GM19438 (cell line): ENCODE measurements at regions not wholly inside any gene's neighbourhood (a gene's known extent, or its start where the extent isn't known, plus 50 kb on each side); places are given as distances from the start of the nearest gene placed in this dataset.

Experiments used
- ATAC-seq: cut with Tn5 transposase; IDR thresholded peaks from one replicate; pipeline ENCODE4 v1.9.1; 2021; ENCODE audit warnings: low read depth; ENCODE audit not compliant: unreplicated experiment

DNA sequence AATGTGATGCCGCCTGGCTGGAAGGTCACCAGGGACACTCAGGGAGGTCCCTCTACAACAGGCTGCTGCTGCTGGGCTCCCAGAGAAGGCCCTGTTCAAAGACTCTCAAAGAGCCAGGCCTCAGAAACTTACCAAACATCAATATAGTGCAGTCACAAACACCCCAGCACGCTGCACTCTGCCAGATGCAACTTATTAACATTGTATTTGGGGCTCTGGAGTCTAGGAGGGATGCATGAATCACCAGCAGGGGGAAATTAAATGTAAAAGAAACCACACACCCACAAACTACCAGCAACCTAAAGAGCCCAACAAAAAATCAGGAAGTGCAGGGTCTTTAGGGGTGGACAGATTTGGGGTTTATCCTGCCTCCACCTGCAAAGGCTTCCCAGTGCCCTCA lies 74.6 kb upstream of the SPATA12 start:
- ATAC-seq = no peak

GRCh38 chr3:56985460-56985859 lies 75.0 kb upstream of the SPATA12 start:
- no peak for ATAC-seq

DNA sequence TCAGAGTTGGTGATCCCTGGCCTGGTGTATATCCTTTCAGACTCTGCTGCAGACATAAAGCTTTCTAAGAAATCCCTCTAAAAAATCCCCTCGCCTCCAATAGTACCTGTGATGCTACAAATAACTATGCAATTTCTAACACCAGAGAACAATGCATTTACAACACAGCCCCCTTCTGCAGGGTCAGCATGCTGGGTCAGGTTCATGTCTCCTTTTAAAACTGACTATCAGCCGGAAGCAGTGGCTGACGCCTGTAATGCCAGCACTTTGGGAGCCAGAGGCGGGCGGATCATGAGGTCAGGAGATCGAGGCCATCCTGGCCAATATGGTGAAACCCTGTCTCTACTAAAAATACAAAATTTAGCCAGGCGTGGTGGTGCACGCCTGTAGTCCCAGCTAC lies 77.0 kb upstream of the SPATA12 start:
- no peak for ATAC-seq

DNA sequence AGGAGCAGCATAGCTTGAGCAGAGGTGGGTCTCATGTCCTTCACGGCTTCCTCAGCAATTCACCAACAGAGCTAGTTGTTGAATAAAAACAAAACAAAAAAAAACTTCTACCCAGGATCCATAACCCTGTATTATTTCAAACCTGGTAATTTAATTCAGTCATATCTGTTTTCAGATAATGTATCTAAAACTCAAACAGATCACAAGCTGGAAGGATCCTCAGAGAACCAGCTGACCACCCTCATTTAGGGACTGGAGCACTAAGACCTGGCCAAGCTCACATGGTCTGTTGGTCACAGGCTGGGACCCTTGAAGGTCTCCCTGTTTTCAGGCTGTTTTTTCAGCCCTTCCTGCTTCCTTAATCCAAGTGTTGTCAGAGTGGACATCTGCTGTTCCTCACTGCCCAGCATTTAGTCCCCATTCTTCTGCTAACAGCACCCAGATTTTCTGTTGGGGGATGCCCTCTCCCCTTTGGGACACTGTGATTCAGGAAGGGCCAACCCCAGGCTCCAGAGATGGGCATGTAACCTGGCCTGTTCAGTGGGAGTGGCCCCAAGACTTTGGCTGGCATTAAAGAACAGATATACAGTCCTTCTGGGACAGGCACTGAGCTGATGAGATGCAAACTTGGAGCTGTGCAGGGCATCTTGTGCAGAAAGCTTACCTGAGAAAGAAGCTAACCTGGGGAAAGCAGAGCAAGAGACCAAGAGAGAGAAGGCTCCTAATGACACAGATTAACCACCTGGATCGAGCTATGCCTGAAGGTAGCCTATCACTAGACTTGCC lies 78.8 kb upstream of the SPATA12 start:
- ATAC-seq = no peak

GRCh38 chr3:56980798-56981390 lies 79.6 kb upstream of the SPATA12 start:
- no peak for ATAC-seq

DNA sequence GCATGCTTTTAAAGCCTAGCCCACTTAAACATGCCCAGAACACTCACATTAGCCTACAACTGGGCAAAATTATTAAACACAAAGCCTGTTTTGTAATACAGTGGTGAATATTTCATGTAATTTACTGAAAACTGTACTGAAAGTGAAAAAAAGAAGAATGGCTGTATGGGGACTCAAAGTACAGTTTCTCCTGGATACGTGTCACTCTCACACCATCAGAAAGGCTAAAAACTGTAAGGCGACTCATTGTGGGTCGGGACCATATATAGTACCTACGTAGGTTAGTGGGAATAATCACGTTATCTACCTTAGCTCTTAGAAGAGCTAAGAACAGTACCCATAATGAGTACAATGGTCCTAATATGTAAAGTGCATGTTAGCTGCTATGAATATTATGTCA lies 80.2 kb upstream of the SPATA12 start:
- ATAC-seq = no peak

DNA sequence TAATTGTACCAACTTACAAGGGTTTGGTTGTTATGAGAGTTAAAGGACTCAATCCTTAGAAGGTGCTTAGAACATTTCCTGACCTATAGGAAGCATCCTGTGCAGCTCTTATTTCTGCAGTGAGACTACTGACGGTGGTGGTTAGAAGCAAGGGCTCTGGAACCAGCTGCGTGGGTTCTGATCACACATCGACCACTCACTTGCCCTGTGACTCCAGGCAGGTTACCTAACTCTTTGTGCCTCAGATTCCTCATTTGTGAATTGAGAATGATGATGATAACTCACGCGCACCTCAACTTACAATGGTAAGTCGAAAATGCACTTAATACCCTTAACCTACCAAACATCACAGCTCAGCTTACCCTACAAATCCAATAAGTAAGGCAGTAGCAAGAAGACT lies 80.7 kb upstream of the SPATA12 start:
- ATAC-seq = no peak

GRCh38 chr3:56977561-56977889 lies 82.9 kb upstream of the SPATA12 start:
- ATAC-seq = no peak

DNA sequence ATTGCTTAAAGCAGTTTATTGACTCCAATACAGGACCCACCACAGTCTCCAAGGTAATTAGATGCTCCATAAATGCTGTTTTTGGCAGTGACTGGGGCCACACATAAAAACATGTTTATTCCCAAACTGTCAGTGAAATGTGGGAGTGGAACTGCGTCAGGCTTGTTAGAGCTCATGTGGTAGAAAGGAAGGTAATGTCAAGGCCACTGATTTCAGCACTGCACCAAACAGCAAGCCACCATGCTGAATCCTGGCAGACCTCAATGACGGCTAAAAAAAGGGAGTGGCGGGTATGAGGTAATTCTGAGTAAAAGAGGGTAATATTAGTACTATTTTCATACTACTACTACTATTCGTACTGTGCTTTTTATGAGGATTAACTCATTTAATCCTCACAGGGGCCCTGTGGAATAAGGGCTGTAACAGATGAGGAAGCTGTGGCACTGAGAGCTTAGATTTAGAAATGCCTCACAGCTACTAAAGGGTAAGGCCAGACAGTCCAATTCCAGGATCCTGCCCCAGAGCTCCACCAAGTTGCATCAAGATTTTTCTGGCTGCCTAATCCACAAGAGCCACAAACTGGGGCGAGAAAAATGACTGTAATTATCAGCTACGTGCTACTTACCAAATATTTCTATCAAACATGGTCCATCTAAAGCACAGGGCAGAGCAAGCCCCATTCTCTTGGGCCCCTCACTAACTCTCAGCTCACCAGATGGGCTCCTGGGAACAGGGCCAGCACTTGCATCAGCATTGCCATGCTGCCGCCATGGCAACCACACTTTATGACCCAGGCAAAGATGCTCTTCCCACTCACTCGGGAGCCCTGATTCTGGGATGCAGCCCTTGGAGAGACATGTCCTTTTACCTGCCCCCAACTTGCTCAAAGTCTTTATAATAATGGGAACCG lies 83.6 kb upstream of the SPATA12 start:
- no peak for ATAC-seq

DNA sequence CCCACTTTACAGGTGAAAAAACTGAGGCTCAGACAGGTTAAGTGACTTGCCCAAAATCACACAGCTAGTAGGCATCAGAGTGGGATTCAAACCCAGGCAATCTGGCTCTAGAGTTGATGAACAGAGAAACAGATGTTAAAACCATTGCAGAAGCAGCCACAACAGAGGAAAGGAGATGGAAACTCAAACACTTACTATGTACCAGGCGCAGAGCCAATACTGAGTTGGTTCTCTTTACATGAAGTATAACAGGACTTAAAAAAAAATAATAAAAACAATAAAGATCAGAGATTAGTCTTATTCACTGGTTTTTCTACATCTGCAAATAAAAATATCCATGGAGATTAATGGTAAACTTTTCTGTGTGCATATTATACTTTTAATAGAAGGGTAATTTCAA lies 84.9 kb upstream of the SPATA12 start:
- ATAC-seq = no peak

GRCh38 chr3:56974247-56974930 lies 86.1 kb upstream of the SPATA12 start:
- ATAC-seq = no peak

GRCh38 chr3:56971816-56972215 lies 88.6 kb upstream of the SPATA12 start:
- no peak for ATAC-seq

DNA sequence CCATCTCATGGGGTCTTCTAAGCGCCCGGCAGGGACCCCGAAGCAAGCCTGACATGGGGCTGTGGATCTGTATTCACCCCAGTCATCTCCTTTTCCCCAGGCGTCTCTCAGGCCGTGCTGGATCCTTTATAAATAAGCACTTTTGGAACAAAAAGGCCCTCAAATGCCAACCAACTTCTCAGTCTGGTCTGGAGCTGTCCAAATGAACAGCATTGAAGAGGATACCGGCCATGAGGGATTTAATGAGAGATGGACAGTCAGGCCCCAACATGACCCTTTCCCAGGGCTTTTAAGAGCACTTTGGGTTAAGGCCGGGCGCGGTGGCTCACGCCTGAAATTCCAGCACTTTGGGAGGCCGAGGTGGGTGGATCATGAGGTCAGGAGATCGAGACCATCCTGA lies 89.2 kb upstream of the SPATA12 start:
- no peak for ATAC-seq

GRCh38 chr3:56970461-56970879 lies 90.0 kb upstream of the SPATA12 start:
- ATAC-seq = no peak

DNA sequence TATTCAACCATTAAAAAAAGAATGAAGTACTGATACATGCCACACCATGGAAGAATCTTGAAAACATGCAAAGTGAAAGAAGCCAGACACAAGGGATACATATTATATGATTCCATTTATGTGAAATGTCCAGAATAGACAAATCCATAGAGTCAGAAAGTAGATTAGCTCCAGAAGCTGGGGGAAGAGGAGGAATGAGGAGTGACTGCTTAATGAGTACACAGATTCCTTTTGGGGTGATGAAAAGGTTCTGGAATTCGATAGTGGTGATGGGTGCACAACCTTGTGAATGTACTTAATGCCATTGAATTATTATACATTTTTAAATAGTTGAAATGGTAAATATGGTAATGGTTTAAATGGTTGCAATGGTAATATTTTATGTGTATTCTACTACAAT lies 90.6 kb upstream of the SPATA12 start:
- ATAC-seq = no peak

GRCh38 chr3:56966509-56966908 lies 94.0 kb upstream of the SPATA12 start:
- no peak for ATAC-seq

GRCh38 chr3:56966104-56966503 lies 94.4 kb upstream of the SPATA12 start:
- no peak for ATAC-seq

GRCh38 chr3:56962922-56963321 lies 97.5 kb upstream of the SPATA12 start:
- ATAC-seq = no peak

DNA sequence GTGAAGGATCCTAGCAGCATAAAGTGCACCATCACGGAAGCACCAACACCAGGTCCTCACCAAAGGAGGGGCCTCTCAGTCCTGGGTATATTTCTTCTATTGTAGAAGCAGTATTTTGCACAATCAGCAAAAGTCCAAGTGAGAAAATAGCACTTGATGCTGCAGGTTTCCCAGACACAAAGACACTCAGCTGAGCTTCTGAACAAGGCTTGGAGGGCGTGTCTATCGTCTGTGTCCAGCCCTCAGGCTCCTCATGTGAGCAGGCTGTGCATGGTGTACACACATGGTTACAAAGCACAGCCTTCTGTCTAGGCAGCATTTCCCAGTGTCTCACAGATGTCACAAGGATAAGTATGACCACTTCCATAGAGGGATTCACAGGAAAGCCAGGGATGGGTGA lies 98.3 kb upstream of the SPATA12 start:
- no peak for ATAC-seq

DNA sequence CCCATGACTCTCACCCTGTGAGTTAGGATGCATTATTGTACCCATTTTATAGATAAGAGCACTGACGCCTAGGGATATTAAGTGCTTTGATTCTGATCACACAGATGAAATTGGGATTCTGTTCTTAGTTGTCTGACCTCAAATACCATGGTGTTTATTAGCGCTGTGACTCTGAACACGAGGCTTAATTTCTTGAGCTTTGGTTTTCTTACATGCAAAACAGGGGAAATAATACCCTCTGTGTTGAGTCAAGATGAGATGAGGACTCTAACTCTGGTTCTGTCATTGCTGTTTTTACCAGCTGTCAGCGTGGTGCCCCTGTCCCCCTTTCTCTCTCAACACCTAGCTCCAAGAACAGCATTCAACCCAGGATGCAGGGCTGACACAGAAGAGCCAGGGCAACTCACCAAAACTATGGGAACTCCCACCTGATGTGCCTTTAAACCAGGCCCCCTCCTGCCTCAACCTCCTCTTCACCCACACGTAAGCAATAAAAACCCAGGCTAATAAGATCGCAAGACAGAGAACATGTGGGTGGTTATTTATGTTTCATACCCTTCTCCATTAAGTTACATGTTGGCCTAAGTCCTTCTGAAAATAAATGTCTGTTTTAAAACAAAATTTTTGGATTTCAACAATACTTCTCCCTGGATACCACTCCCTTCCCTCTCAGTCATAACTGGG lies 100.1 kb upstream of the SPATA12 start:
- ATAC-seq = no peak
